ENCODE measurements at regions not wholly inside any gene's neighbourhood (a gene's known extent, or its start where the extent isn't known, plus 50 kb on each side); places are given as distances from the start of the nearest gene placed in this dataset.
"Not testable (repeated sequence)": the region's sequence is repeated elsewhere in the genome, so short reads cannot be mapped to it uniquely, and the experiment has no call there.

GRCh38 chr7:81503336-81503735 lies 266.5 kb downstream of the HGF start:
- ATAC-seq (replicated peaks) = no peak
- Mint-ChIP-seq H3K36me3 (ENCODE audit: insufficient read depth) (no peaks in the 10 kb centered on the region), H3K9me3 (peaks cover 6% of the 10 kb centered on the region in 2 donors), H3K27me3 (no peaks in the 10 kb centered on the region), H3K4me1 (ENCODE audit: low read depth in 2 of 2) (no peaks in the 10 kb centered on the region), H3K4me3 (no peak overlapping the region), H3K27ac (no peak overlapping the region)
- DNase-seq = no peak

DNA sequence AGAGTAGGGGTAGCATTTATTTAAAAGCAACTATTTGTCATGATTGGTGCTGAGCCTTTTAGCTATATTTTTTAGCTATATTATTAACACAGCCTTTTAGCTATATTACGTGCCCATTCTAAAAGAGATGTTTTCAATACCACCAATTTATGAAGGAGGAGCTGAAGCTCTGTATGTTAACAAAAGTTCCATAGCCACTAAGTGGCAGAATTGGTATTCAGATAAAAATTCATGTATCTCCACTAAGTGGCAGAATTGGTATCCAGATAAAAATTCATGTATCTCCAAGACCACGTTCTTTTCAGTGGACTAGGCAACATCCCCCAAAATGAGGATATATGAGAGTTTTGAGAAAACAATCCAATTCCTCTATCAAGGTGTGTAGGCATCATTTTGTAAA lies 268.6 kb downstream of the HGF start:
- H3K36me3 Mint-ChIP-seq (ENCODE audit: insufficient read depth) = no peaks in the 10 kb centered on the region
- no peaks in the 10 kb centered on the region for H3K27me3 Mint-ChIP-seq
- no peak overlapping the region for H3K27ac Mint-ChIP-seq
- peaks cover 6% of the 10 kb centered on the region in 2 donors for H3K9me3 Mint-ChIP-seq
- ATAC-seq (replicated peaks) (no peak), DNase-seq (no peak)
- H3K4me3 Mint-ChIP-seq = no peak overlapping the region
- no peaks in the 10 kb centered on the region for H3K4me1 Mint-ChIP-seq (ENCODE audit: low read depth in 2 of 2)

GRCh38 chr7:81500631-81501030 lies 269.2 kb downstream of the HGF start:
- no peaks in the 10 kb centered on the region for H3K27me3 Mint-ChIP-seq
- no peaks in the 10 kb centered on the region for H3K36me3 Mint-ChIP-seq (ENCODE audit: insufficient read depth)
- DNase-seq (no peak), ATAC-seq (replicated peaks) (no peak)
- H3K9me3 Mint-ChIP-seq = peaks cover 6% of the 10 kb centered on the region in 2 donors
- no peak overlapping the region for H3K27ac Mint-ChIP-seq
- H3K4me3 Mint-ChIP-seq = no peak overlapping the region
- no peaks in the 10 kb centered on the region for H3K4me1 Mint-ChIP-seq (ENCODE audit: low read depth in 2 of 2)

DNA sequence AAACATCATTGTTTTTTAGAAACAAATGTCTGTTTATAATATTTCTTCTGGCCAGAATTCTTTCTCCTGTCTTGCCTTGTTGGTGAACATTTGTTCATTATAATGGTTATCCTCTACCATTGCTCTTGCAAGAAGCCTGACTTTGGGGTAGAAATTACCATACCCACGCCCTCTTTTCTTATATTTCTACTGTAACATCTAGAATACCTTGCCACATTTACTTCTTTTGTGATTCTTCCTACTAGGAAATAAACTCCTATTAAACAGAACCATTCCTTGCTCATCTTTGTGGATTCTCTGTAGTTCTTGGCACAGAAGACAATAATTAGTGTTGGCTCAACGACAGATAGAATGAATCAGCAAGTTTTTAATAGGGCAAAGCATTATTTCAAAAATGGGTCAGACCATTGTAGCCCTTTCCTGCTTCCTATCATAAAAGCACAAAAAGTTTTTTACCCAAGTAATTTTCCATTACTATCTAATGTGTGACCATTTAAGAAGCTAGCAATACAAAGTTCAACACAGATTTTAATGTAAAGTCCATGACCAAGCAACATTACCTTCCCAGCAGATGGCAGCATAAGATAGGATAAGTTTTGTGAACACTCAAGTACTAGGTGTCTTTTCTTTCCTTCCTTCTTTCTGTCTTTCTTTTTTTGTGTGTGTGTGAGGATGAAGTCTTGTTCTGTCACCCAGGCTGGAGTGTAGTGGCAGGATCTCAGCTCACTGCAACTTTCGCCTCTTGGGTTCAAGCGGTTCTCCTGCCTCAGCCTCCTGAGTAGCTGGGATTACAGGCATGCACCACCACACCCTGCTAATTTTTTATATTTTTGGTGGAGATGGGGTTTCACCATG lies 270.4 kb downstream of the HGF start:
- no peak for DNase-seq
- Mint-ChIP-seq H3K36me3 (ENCODE audit: insufficient read depth) (no peaks in the 10 kb centered on the region), H3K9me3 (peaks cover 6% of the 10 kb centered on the region in 2 donors), H3K27me3 (no peaks in the 10 kb centered on the region), H3K4me3 (no peak overlapping the region), H3K27ac (no peak overlapping the region), H3K4me1 (ENCODE audit: low read depth in 2 of 2) (no peaks in the 10 kb centered on the region)
- no peak for ATAC-seq (replicated peaks)

DNA sequence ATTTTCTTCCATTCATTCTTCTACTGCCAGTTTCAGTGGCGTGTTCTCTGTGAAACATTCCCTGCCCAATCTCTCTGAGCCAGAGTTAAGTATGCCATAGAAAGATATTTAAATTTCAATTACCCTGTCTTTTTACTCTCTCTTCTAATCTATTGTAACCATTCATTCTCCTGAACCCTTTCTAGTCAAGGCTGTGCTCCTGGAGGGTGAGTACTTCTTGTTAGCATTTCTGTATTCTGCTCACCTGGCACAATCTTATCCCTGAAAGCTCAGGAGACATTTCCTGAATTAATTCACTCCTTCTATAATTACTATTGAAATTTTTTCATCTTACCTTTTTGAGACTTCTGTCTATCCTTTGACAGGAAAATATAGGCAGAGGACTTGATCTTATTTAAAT lies 271.7 kb downstream of the HGF start:
- Mint-ChIP-seq H3K9me3 (peaks cover 6% of the 10 kb centered on the region in 2 donors), H3K36me3 (ENCODE audit: insufficient read depth) (no peaks in the 10 kb centered on the region)

DNA sequence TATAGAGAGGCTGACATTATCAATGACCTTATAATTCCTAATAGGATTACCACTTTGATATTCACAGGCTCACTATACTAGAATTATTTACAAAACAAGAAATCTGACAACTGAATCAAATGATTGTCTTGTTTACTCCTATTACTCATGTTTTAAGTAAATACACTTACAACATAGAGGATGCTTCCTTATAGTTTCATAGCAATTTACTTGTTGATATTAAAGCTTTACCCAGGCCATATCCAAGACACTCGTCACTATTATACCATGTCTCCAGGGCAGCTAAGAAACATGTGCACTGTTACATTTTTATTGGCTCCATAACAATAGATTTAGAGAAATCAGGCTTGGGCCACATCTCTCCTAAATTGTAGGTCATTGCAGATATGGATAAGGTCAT lies 276.9 kb downstream of the HGF start:
- ATAC-seq (replicated peaks) = no peak
- no peaks in the 10 kb centered on the region for H3K4me1 Mint-ChIP-seq (ENCODE audit: low read depth in 2 of 2)
- H3K27me3 Mint-ChIP-seq = no peaks in the 10 kb centered on the region
- no peak for DNase-seq
- no peaks in the 10 kb centered on the region for H3K36me3 Mint-ChIP-seq (ENCODE audit: insufficient read depth)
- peaks cover 0 to 7% of the 10 kb centered on the region in 2 donors for H3K9me3 Mint-ChIP-seq
- H3K27ac Mint-ChIP-seq = no peak overlapping the region
- H3K4me3 Mint-ChIP-seq = no peak overlapping the region

More for the DNA sequence above, 271.7 kb downstream of the HGF start:
- no peak overlapping the region for H3K27ac Mint-ChIP-seq
- no peaks in the 10 kb centered on the region for H3K4me1 Mint-ChIP-seq (ENCODE audit: low read depth in 2 of 2)
- no peaks in the 10 kb centered on the region for H3K27me3 Mint-ChIP-seq
- no peak for ATAC-seq (replicated peaks)
- no peak overlapping the region for H3K4me3 Mint-ChIP-seq
- DNase-seq = no peak

DNA sequence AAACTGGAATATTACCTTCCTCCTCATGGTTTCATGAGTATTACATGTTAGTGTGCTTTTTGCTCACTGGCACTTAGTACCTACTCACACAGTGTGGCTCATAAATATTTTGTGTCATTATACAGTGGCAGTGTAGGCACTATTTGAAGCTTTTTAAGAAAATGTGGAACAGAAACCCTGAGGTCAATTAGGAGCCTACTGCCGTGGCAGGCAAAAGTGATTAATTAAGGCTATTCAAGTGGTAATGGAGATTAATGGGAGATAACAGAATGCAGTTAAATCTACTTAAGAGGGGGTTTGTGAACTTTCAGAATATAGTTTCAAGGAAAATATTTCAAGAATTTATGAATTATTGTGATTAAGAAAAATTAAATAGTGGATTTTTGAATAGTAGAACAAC lies 277.6 kb downstream of the HGF start:
- H3K4me3 Mint-ChIP-seq = no peak overlapping the region
- H3K27ac Mint-ChIP-seq = no peak overlapping the region
- no peaks in the 10 kb centered on the region for H3K36me3 Mint-ChIP-seq (ENCODE audit: insufficient read depth)
- DNase-seq (no peak), ATAC-seq (replicated peaks) (no peak)
- peaks cover 0 to 7% of the 10 kb centered on the region in 2 donors for H3K9me3 Mint-ChIP-seq
- no peaks in the 10 kb centered on the region for H3K27me3 Mint-ChIP-seq
- no peaks in the 10 kb centered on the region for H3K4me1 Mint-ChIP-seq (ENCODE audit: low read depth in 2 of 2)

- peaks cover 0 to 7% of the 10 kb centered on the region in 2 donors for H3K9me3 Mint-ChIP-seq
- no peak overlapping the region for H3K4me3 Mint-ChIP-seq
- no peaks in the 10 kb centered on the region for H3K4me1 Mint-ChIP-seq (ENCODE audit: low read depth in 2 of 2)
- ATAC-seq (replicated peaks) = no peak
- H3K27me3 Mint-ChIP-seq = no peaks in the 10 kb centered on the region
- no peak for DNase-seq
- no peak overlapping the region for H3K27ac Mint-ChIP-seq
- H3K36me3 Mint-ChIP-seq (ENCODE audit: insufficient read depth) = no peaks in the 10 kb centered on the region
Observed at GRCh38 chr7:81491573-81491972, 278.3 kb downstream of the HGF start.

- no peak for ATAC-seq (replicated peaks)
- Mint-ChIP-seq H3K27me3 (no peaks in the 10 kb centered on the region), H3K27ac (no peak overlapping the region), H3K9me3 (peaks cover 0 to 7% of the 10 kb centered on the region in 2 donors), H3K4me1 (ENCODE audit: low read depth in 2 of 2) (no peaks in the 10 kb centered on the region), H3K36me3 (ENCODE audit: insufficient read depth) (no peaks in the 10 kb centered on the region), H3K4me3 (no peak overlapping the region)
- DNase-seq = no peak
Observed at GRCh38 chr7:81488210-81488609, 281.6 kb downstream of the HGF start.

- H3K27ac Mint-ChIP-seq = no peak overlapping the region
- no peaks in the 10 kb centered on the region for H3K4me1 Mint-ChIP-seq (ENCODE audit: low read depth in 2 of 2)
- H3K4me3 Mint-ChIP-seq = no peak overlapping the region
Observed at GRCh38 chr7:81487516-81487915, 282.3 kb downstream of the HGF start.

DNA sequence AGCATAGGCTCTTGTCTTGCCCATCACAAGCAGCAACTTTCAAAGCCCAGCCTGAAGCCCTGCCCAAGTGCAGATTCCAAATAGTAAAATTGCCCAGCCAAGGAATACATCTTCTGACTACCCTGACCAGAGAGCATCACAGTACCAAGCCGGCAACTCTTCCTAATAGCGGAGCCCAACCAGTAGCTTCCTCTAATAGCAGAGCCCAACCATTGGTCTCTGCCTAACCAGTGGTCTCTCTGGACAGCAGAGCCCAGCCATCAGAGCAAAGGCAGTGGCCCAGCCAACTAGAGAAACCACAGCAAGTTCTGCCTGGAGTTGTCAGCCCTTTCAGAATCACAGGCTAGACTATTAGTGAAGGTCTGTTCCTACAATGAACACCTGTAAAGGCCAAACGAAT lies 285.6 kb downstream of the HGF start:
- Mint-ChIP-seq H3K27me3 (no peaks in the 10 kb centered on the region), H3K4me3 (no peak overlapping the region), H3K36me3 (ENCODE audit: insufficient read depth) (no peaks in the 10 kb centered on the region), H3K4me1 (ENCODE audit: low read depth in 2 of 2) (no peaks in the 10 kb centered on the region), H3K9me3 (peaks cover 0 to 5% of the 10 kb centered on the region in 2 donors), H3K27ac (no peak overlapping the region)
- no peak for DNase-seq
- no peak for ATAC-seq (replicated peaks)

More at GRCh38 chr7:81487516-81487915, 282.3 kb downstream of the HGF start:
- no peak for DNase-seq
- Mint-ChIP-seq H3K9me3 (peaks cover 0 to 7% of the 10 kb centered on the region in 2 donors), H3K36me3 (ENCODE audit: insufficient read depth) (no peaks in the 10 kb centered on the region), H3K27me3 (no peaks in the 10 kb centered on the region)
- no peak for ATAC-seq (replicated peaks)

GRCh38 chr7:81482600-81483186 lies 287.2 kb downstream of the HGF start:
- Mint-ChIP-seq H3K27me3 (no peaks in the 10 kb centered on the region), H3K36me3 (ENCODE audit: insufficient read depth) (no peaks in the 10 kb centered on the region), H3K9me3 (peaks cover 0 to 5% of the 10 kb centered on the region in 2 donors), H3K27ac (no peak overlapping the region), H3K4me3 (no peak overlapping the region), H3K4me1 (ENCODE audit: low read depth in 2 of 2) (no peaks in the 10 kb centered on the region)
- ATAC-seq (replicated peaks) (no peak), DNase-seq (no peak)

GRCh38 chr7:81478664-81479063 lies 291.2 kb downstream of the HGF start:
- H3K9me3 Mint-ChIP-seq = peaks cover 0 to 5% of the 10 kb centered on the region in 2 donors
- DNase-seq (no peak), ATAC-seq (replicated peaks) (no peak)
- no peaks in the 10 kb centered on the region for H3K27me3 Mint-ChIP-seq
- H3K4me3 Mint-ChIP-seq = no peak overlapping the region
- no peaks in the 10 kb centered on the region for H3K4me1 Mint-ChIP-seq (ENCODE audit: low read depth in 2 of 2)
- H3K36me3 Mint-ChIP-seq (ENCODE audit: insufficient read depth) = no peaks in the 10 kb centered on the region
- H3K27ac Mint-ChIP-seq = no peak overlapping the region

- H3K4me3 Mint-ChIP-seq; H3K36me3 Mint-ChIP-seq (ENCODE audit: insufficient read depth); H3K9me3 Mint-ChIP-seq; H3K4me1 Mint-ChIP-seq (ENCODE audit: low read depth in 2 of 2); ATAC-seq (replicated peaks); DNase-seq; H3K27me3 Mint-ChIP-seq; H3K27ac Mint-ChIP-seq: not testable (repeated sequence)
Observed at GRCh38 chr7:81478201-81478600, 291.6 kb downstream of the HGF start.

Measured in effector memory CD8-positive, alpha-beta T cell (primary cell).